ENCODE measurements at regions not wholly inside any gene's neighbourhood (a gene's known extent, or its start where the extent isn't known, plus 50 kb on each side); places are given as distances from the start of the nearest gene placed in this dataset.

DNA sequence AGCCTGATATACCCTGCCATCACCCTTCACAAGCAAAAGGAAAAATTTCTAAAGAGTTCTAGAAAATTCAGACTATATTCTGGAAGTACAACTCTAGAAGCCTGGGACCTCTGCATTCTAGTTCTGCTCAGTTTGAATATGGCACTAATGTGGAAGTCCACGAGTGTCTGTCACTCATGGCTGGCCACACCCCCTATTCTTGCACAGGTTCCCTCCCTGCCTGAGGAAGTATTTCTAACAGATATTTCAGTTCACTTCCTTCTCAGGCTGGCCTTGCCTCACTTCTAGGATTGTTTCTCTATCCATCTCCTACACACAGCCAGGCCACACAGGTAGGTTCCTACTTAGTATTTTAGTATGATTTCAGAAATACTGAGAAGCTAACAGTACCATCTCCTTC is 67.4 kb downstream of the PHLDA1 start:
- TF ChIP-seq, protein P1, sequence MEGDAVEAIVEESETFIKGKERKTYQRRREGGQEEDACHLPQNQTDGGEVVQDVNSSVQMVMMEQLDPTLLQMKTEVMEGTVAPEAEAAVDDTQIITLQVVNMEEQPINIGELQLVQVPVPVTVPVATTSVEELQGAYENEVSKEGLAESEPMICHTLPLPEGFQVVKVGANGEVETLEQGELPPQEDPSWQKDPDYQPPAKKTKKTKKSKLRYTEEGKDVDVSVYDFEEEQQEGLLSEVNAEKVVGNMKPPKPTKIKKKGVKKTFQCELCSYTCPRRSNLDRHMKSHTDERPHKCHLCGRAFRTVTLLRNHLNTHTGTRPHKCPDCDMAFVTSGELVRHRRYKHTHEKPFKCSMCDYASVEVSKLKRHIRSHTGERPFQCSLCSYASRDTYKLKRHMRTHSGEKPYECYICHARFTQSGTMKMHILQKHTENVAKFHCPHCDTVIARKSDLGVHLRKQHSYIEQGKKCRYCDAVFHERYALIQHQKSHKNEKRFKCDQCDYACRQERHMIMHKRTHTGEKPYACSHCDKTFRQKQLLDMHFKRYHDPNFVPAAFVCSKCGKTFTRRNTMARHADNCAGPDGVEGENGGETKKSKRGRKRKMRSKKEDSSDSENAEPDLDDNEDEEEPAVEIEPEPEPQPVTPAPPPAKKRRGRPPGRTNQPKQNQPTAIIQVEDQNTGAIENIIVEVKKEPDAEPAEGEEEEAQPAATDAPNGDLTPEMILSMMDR (IDR thresholded peaks at IDR 0.05; ENCODE audit: low read depth, low read length): no peak
- no peak for TF ChIP-seq EZH2phosphoT487 (IDR thresholded peaks at IDR 0.05; ENCODE audit: low read depth)
